Esophagus (tissue), 2 donors: ENCODE measurements at regions not wholly inside any gene's neighbourhood (a gene's known extent, or its start where the extent isn't known, plus 50 kb on each side); places are given as distances from the start of the nearest gene placed in this dataset.

Source experiments
- H3K27ac ChIP-seq, 2 donors: one replicate each; pipeline ENCODE4 v1.5.1; 2013; ENCODE audit warnings: low read depth in 2 of 2, mild to moderate bottlenecking in 2 of 2, inconsistent platforms in 1 of 2, low read length in 1 of 2, moderate library complexity in 1 of 2
- H3K27me3 ChIP-seq, 2 donors: one replicate each; pipeline ENCODE4 v1.6.1; 2013; ENCODE audit warnings: low read length in 2 of 2, control low read depth in 1 of 2, mild to moderate bottlenecking in 1 of 2; ENCODE audit not compliant: insufficient read depth in 2 of 2, control insufficient read depth in 1 of 2
- H3K36me3 ChIP-seq, 2 donors: one replicate each; pipeline ENCODE4 v1.6.1; 2013; ENCODE audit warnings: low read length in 1 of 2; ENCODE audit not compliant: control insufficient read depth in 2 of 2, insufficient read depth in 2 of 2
- H3K4me1 ChIP-seq, 2 donors: one replicate each; pipeline ENCODE4 v1.6.1; 2013; ENCODE audit warnings: low read length in 1 of 2; ENCODE audit not compliant: control insufficient read depth in 2 of 2, insufficient read depth in 2 of 2
- H3K4me3 ChIP-seq, 2 donors: one replicate each; pipeline ENCODE4 v1.5.1; 2013; ENCODE audit warnings: low read length in 2 of 2, mild to moderate bottlenecking in 2 of 2, low read depth in 1 of 2, moderate library complexity in 1 of 2
- H3K9me3 ChIP-seq, 2 donors: one replicate each; pipeline ENCODE4 v1.6.1; 2013; ENCODE audit warnings: mild to moderate bottlenecking in 2 of 2, low read depth in 1 of 2, low read length in 1 of 2, moderate library complexity in 1 of 2; ENCODE audit not compliant: control insufficient read depth in 2 of 2, insufficient read depth in 1 of 2
- WGBS, 2 donors: extraction: QIAGEN DNeasy Blood & Tissue Kit; methylation state at CpG; one replicate each; pipeline ENCODE4 v1.1.7; 2013; 5-methylcytosine and 5-hydroxymethylcytosine counted together
- donor health status: healthy with polysubstance abuse.
- donor health status: Bipolar disorder and iron deficiency.

DNA sequence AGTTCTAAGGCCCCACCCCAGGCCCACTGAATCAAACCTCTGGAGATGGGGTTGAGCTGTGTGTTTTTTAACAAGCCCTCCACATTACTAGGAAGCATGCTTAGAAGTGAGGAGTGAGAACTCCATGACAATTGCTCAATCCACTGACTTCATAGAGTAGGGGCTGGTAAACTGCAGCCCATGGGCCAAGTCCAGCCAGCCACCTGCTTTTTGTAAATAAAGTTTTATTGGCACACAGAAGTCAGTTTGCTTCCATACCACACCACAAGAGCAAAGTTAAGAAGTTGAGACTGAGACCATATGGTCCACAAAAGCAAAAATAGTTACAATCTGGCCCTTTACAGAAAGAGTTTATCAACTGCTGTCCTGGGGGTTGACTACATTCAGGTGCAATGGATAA, 309.2 kb downstream of the SETD4 start:
- Histone ChIP-seq H3K27ac (no peak overlapping the region), H3K27me3 (no peaks in the 10 kb centered on the region), H3K36me3 (no peaks in the 10 kb centered on the region), H3K4me3 (no peak overlapping the region), H3K4me1 (no peaks in the 10 kb centered on the region), H3K9me3 (peaks cover 0 to 4% of the 10 kb centered on the region in 2 donors)

GRCh38 chr21:35749904-35750303, 310.4 kb downstream of the SETD4 start:
- no peaks in the 10 kb centered on the region for H3K36me3 ChIP-seq
- H3K27me3 ChIP-seq: no peaks in the 10 kb centered on the region
- peaks cover 0 to 4% of the 10 kb centered on the region in 2 donors for H3K9me3 ChIP-seq
- H3K4me3 ChIP-seq: no peak overlapping the region
- no peaks in the 10 kb centered on the region for H3K4me1 ChIP-seq
- WGBS, 2 donors: 86 to 91% methylated on average over 3 of the region's 3 CpGs
- H3K27ac ChIP-seq: no peak overlapping the region

GRCh38 chr21:35748678-35749314, 311.5 kb downstream of the SETD4 start:
- Histone ChIP-seq H3K9me3 (peaks cover 0 to 4% of the 10 kb centered on the region in 2 donors), H3K27me3 (no peaks in the 10 kb centered on the region), H3K27ac (no peak overlapping the region), H3K36me3 (no peaks in the 10 kb centered on the region), H3K4me3 (no peak overlapping the region), H3K4me1 (no peaks in the 10 kb centered on the region)
- 82 to 83% methylated on average over 3 of the region's 3 CpGs for WGBS, 2 donors

GRCh38 chr21:35743571-35743970, 316.8 kb downstream of the SETD4 start:
- Histone ChIP-seq H3K4me3 (no peak overlapping the region), H3K27ac (no peak overlapping the region), H3K4me1 (peaks cover 0 to 3% of the 10 kb centered on the region in 2 donors), H3K36me3 (no peaks in the 10 kb centered on the region), H3K27me3 (no peaks in the 10 kb centered on the region), H3K9me3 (peaks cover 0 to 3% of the 10 kb centered on the region in 2 donors)
- WGBS, 2 donors: 81% methylated on average over 4 of the region's 4 CpGs

GRCh38 chr21:35738347-35738961, 321.9 kb downstream of the SETD4 start:
- H3K36me3 ChIP-seq: no peaks in the 10 kb centered on the region
- no peaks in the 10 kb centered on the region for H3K27me3 ChIP-seq
- peaks cover 0 to 3% of the 10 kb centered on the region in 2 donors for H3K9me3 ChIP-seq
- no peak overlapping the region for H3K4me3 ChIP-seq
- H3K27ac ChIP-seq: peak overlapping the region; percentile 70 to 95
- 35 to 39% methylated on average over 8 of the region's 8 CpGs for WGBS, 2 donors
- peaks cover 0 to 3% of the 10 kb centered on the region in 2 donors for H3K4me1 ChIP-seq

- Histone ChIP-seq H3K36me3 (no peaks in the 10 kb centered on the region), H3K4me3 (no peak overlapping the region), H3K4me1 (peaks cover 0 to 3% of the 10 kb centered on the region in 2 donors), H3K9me3 (peaks cover 0 to 3% of the 10 kb centered on the region in 2 donors), H3K27ac (peak overlapping the region; percentile 70 to 95), H3K27me3 (no peaks in the 10 kb centered on the region)
- 55 to 59% methylated on average over 6 of the region's 6 CpGs for WGBS, 2 donors
Measured at GRCh38 chr21:35737899-35738346, 322.4 kb downstream of the SETD4 start.

- Histone ChIP-seq H3K4me1 (peaks cover 2 to 3% of the 10 kb centered on the region in 2 donors), H3K36me3 (no peaks in the 10 kb centered on the region), H3K9me3 (peaks cover 0 to 3% of the 10 kb centered on the region in 2 donors), H3K27ac (peak overlapping the region in 1 of 2 donors; percentile 95), H3K27me3 (no peaks in the 10 kb centered on the region), H3K4me3 (no peak overlapping the region)
- 66 to 70% methylated on average over 4 of the region's 4 CpGs for WGBS, 2 donors
Measured at GRCh38 chr21:35737449-35737848, 322.9 kb downstream of the SETD4 start.

DNA sequence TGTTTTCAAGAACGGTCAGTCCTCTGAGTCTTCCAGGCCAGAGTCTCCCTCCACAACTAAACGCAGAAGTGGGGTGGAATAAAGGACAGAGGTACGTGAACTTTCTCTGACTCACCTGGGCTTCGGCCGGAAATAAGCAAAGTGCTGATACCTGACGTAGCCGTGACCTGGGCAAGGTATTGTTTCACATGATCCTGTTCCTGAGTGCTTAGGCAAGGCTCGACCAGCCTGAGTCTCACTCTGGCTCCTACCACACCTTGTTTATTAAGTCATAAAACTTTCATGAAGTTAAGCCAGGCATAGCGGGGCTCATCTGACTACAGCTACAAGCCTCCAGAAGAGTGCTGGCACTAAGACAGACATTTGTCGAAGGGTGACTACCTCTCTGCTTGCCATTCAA, 327.5 kb downstream of the SETD4 start:
- Histone ChIP-seq H3K27ac (peak overlapping the region; percentile 69 to 89), H3K9me3 (no peaks in the 10 kb centered on the region), H3K27me3 (no peaks in the 10 kb centered on the region), H3K4me1 (peaks cover 0 to 4% of the 10 kb centered on the region in 2 donors), H3K4me3 (no peak overlapping the region), H3K36me3 (no peaks in the 10 kb centered on the region)
- 57 to 60% methylated on average over 10 of the region's 10 CpGs for WGBS, 2 donors

GRCh38 chr21:35730325-35730724, 330.0 kb downstream of the SETD4 start:
- no peaks in the 10 kb centered on the region for H3K36me3 ChIP-seq
- WGBS, 2 donors: 85 to 89% methylated on average over 8 of the region's 8 CpGs

DNA sequence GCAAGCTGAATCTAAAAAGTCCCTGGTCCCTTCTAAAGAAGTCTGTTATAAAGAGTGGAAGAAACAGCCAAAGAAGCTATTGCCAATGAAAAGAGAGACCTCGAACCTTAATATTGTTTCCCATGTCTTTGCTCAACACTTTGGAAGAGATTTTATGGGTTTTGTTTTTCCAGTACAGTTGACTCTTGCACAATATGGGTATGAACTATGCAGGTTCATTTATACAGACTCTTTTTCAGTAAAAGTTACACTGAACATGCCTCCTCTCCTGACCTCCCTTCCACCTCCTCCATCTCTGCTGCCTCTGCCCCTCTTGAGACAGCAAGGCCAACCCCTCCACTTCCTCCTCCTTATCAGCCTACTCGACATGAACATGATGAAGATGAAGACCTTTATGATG, 332.5 kb downstream of the SETD4 start:
- Histone ChIP-seq H3K4me3 (no peak overlapping the region), H3K27ac (no peak overlapping the region), H3K36me3 (no peaks in the 10 kb centered on the region), H3K4me1 (peaks cover 0 to 4% of the 10 kb centered on the region in 2 donors), H3K9me3 (no peaks in the 10 kb centered on the region), H3K27me3 (no peaks in the 10 kb centered on the region)
- WGBS, 2 donors: 62 to 77% methylated on average over 2 of the region's 2 CpGs

More at GRCh38 chr21:35730325-35730724, 330.0 kb downstream of the SETD4 start:
- Histone ChIP-seq H3K9me3 (no peaks in the 10 kb centered on the region), H3K27me3 (no peaks in the 10 kb centered on the region), H3K4me1 (peaks cover 0 to 4% of the 10 kb centered on the region in 2 donors), H3K4me3 (no peak overlapping the region), H3K27ac (no peak overlapping the region)
